ENCODE measurements at regions not wholly inside any gene's neighbourhood (a gene's known extent, or its start where the extent isn't known, plus 50 kb on each side); places are given as distances from the start of the nearest gene placed in this dataset.

- TF ChIP-seq EZH2phosphoT487 (IDR thresholded peaks at IDR 0.05; ENCODE audit: insufficient read depth, low read depth) (no peak), EZH2 (IDR thresholded peaks at IDR 0.05; ENCODE audit: insufficient read depth, poor library complexity, severe bottlenecking) (no peak)
Observed at GRCh38 chr10:23558361-23558799, 119.5 kb downstream of the OTUD1 start.

All from GM23248 (cell line).